GM23338 (cell line): ENCODE measurements at regions not wholly inside any gene's neighbourhood (a gene's known extent, or its start where the extent isn't known, plus 50 kb on each side); places are given as distances from the start of the nearest gene placed in this dataset.

Source experiments
- ATAC-seq: fragments of 200-7000 bp; cut with Tn5 transposase; 3 replicates; pipeline ENCODE4 v1.9.1; 2020
- DNase-seq: peaks from one replicate; pipeline ENCODE4 v3.0.0-alpha.2; 2015; ENCODE audit warnings: low spot score
- H2AFZ ChIP-seq: fragments of 200-600 bp; sonication (generic); 2 replicates; pipeline ENCODE4 v1.8.0; 2016; ENCODE audit warnings: antibody characterized with exemption, mild to moderate bottlenecking, moderate library complexity
- H3F3A ChIP-seq: fragments of 200-600 bp; sonication (generic); replicated peaks from 2 replicates; pipeline ENCODE4 v1.8.0; 2017; ENCODE audit warnings: antibody characterized with exemption, mixed run types, low read depth
- H3K27ac ChIP-seq: fragments of 200-600 bp; sonication (generic); 2 replicates; pipeline ENCODE4 v1.6.1; 2016; ENCODE audit warnings: low read depth
- H3K27me3 ChIP-seq: fragments of 200-600 bp; sonication (generic); 2 replicates; pipeline ENCODE4 v1.8.0; 2016; ENCODE audit warnings: mild to moderate bottlenecking, mixed run types, moderate library complexity; ENCODE audit not compliant: insufficient read depth
- H3K36me3 ChIP-seq: fragments of 200-600 bp; sonication (generic); 2 replicates; pipeline ENCODE4 v1.8.0; 2016; ENCODE audit warnings: mild to moderate bottlenecking; ENCODE audit not compliant: insufficient read depth
- H3K4me1 ChIP-seq: fragments of 200-600 bp; sonication (generic); 2 replicates; pipeline ENCODE4 v1.8.0; 2016; ENCODE audit warnings: mild to moderate bottlenecking, moderate library complexity; ENCODE audit not compliant: insufficient read depth
- H3K4me2 ChIP-seq: fragments of 200-600 bp; sonication (generic); 2 replicates; pipeline ENCODE4 v1.7.1; 2017; ENCODE audit warnings: mixed run types
- H3K4me3 ChIP-seq: fragments of 200-600 bp; sonication (generic); 2 replicates; pipeline ENCODE4 v1.6.1; 2016; ENCODE audit warnings: mixed run types
- H3K79me2 ChIP-seq: fragments of 200-600 bp; sonication (generic); replicated peaks from 2 replicates; pipeline ENCODE4 v1.8.0; 2017; ENCODE audit warnings: mild to moderate bottlenecking; ENCODE audit not compliant: insufficient read depth
- H3K9me2 ChIP-seq: fragments of 200-600 bp; sonication (generic); 2 replicates; pipeline ENCODE4 v1.8.0; 2017; ENCODE audit not compliant: insufficient read depth
- H4K20me1 ChIP-seq: fragments of 200-600 bp; sonication (generic); replicated peaks from 2 replicates; pipeline ENCODE4 v1.8.0; 2017; ENCODE audit warnings: mild to moderate bottlenecking; ENCODE audit not compliant: insufficient read depth
- H3K27ac Mint-ChIP-seq: 2 replicates; pipeline ENCODE4 v1.8.0; 2020; ENCODE audit warnings: inconsistent platforms, mild to moderate bottlenecking, moderate library complexity, mixed read lengths
- H3K27me3 Mint-ChIP-seq: 3 replicates; pipeline ENCODE4 v1.8.0; 2022; ENCODE audit warnings: low read depth, mild to moderate bottlenecking, moderate library complexity, mixed read lengths, inconsistent platforms; ENCODE audit not compliant: insufficient read depth, poor library complexity
- H3K36me3 Mint-ChIP-seq: 3 replicates; pipeline ENCODE4 v1.8.0; 2021; ENCODE audit warnings: low read depth, mild to moderate bottlenecking, inconsistent platforms, moderate library complexity, mixed read lengths
- H3K4me1 Mint-ChIP-seq: 3 replicates; pipeline ENCODE4 v1.8.0; 2020; ENCODE audit warnings: mild to moderate bottlenecking, inconsistent platforms, mixed read lengths
- H3K4me3 Mint-ChIP-seq: 3 replicates; pipeline ENCODE4 v1.8.0; 2021; ENCODE audit warnings: moderate library complexity, mild to moderate bottlenecking, inconsistent platforms, mixed read lengths
- H3K9me3 Mint-ChIP-seq: 3 replicates; pipeline ENCODE4 v1.8.0; 2020; ENCODE audit warnings: moderate library complexity, mild to moderate bottlenecking, inconsistent platforms, mixed read lengths
- EZH2phosphoT487 ChIP-seq: fragments of 200-600 bp; sonication (generic); IDR thresholded peaks from one replicate; pipeline ENCODE4 v1.8.1; 2018; ENCODE audit warnings: antibody characterized with exemption; ENCODE audit not compliant: unreplicated experiment
- JUNB ChIP-seq: IDR thresholded peaks from one replicate; pipeline ENCODE4 v1.6.1; 2016; ENCODE audit warnings: antibody characterized with exemption; ENCODE audit not compliant: unreplicated experiment
- NANOG ChIP-seq: IDR thresholded peaks from 2 replicates; pipeline ENCODE4 v1.6.1; 2016; ENCODE audit warnings: antibody characterized with exemption, borderline replicate concordance
- TF ChIP-seq, protein P1 (sequence below): IDR thresholded peaks from 2 replicates; pipeline ENCODE4 v1.6.1; 2016; ENCODE audit warnings: antibody characterized with exemption
- TF ChIP-seq, protein P2 (sequence below): IDR thresholded peaks from one replicate; pipeline ENCODE4 v1.6.1; 2018; ENCODE audit warnings: antibody characterized with exemption; ENCODE audit not compliant: unreplicated experiment
- TF ChIP-seq, protein P3 (sequence below), 2 experiments: fragments of 200-600 bp in 1 of 2; sonication (generic) in 1 of 2; conservative IDR thresholded peaks; 2 replicates each; pipeline versions ENCODE4 v1.5.1 to v1.6.1; 2016 to 2017; ENCODE audit warnings: antibody characterized with exemption in 2 of 2, low read depth in 2 of 2, mild to moderate bottlenecking in 2 of 2, moderate library complexity in 1 of 2

DNA sequence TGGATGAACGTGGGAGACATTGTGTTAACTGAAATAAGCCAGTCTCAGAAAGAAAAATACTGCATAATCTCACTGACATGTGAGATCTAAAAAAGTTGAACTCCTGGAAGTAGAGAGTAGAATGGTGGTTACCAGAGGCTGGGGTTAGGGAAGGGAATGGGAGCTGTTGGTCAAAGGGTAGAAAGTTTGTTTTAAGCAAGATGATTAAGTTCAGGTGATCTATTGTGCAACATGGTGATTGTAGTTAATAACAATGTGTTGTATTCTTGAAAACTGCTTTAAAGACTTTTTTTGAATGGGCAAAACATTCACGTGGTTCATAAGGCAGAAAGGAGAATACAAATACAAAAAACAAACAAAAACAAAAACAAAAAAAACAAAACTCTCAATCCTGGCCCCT, 460.4 kb upstream of the TBX3 start (continued):
- TF ChIP-seq, protein P1, sequence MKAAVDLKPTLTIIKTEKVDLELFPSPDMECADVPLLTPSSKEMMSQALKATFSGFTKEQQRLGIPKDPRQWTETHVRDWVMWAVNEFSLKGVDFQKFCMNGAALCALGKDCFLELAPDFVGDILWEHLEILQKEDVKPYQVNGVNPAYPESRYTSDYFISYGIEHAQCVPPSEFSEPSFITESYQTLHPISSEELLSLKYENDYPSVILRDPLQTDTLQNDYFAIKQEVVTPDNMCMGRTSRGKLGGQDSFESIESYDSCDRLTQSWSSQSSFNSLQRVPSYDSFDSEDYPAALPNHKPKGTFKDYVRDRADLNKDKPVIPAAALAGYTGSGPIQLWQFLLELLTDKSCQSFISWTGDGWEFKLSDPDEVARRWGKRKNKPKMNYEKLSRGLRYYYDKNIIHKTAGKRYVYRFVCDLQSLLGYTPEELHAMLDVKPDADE: no peak
- no peak for TF ChIP-seq NANOG
- TF ChIP-seq JUNB: no peak
- TF ChIP-seq, protein P2, sequence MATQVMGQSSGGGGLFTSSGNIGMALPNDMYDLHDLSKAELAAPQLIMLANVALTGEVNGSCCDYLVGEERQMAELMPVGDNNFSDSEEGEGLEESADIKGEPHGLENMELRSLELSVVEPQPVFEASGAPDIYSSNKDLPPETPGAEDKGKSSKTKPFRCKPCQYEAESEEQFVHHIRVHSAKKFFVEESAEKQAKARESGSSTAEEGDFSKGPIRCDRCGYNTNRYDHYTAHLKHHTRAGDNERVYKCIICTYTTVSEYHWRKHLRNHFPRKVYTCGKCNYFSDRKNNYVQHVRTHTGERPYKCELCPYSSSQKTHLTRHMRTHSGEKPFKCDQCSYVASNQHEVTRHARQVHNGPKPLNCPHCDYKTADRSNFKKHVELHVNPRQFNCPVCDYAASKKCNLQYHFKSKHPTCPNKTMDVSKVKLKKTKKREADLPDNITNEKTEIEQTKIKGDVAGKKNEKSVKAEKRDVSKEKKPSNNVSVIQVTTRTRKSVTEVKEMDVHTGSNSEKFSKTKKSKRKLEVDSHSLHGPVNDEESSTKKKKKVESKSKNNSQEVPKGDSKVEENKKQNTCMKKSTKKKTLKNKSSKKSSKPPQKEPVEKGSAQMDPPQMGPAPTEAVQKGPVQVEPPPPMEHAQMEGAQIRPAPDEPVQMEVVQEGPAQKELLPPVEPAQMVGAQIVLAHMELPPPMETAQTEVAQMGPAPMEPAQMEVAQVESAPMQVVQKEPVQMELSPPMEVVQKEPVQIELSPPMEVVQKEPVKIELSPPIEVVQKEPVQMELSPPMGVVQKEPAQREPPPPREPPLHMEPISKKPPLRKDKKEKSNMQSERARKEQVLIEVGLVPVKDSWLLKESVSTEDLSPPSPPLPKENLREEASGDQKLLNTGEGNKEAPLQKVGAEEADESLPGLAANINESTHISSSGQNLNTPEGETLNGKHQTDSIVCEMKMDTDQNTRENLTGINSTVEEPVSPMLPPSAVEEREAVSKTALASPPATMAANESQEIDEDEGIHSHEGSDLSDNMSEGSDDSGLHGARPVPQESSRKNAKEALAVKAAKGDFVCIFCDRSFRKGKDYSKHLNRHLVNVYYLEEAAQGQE: no peak

DNA sequence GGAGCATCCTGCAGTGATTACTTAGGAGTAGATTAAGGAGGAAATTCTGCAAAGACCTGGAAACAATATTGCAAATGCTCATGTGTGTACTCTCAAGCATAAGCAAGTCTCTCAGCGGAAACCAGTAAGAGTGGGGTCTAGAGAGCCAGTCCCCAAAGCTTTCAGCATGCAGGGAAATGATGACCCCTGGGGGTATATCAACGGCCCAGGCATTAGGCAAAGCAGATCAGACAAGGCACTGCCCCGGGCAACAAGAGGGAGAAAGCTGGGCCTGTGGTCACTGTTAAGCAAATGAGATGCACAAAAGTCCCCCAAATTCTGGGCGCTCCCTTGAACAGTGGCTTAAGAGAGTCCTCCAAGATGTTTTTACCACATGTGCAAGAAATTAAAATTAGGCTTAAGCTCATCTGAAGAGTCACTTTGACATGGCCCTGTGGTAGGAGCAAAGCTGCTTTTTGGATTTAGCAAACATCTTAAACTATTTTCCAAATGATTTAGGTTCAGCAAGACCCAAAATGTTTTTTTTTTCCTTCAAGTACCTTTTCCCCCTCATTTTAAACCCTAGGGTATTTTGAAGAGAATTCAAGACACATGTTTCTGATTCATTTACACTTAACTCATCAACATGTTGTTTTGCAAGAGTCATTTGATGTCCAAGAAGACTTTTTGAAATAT, 457.1 kb upstream of the TBX3 start:
- Mint-ChIP-seq H3K4me3 (no peak overlapping the region), H3K27me3 (peaks cover 2% of the 10 kb centered on the region), H3K27ac (no peak overlapping the region), H3K9me3 (no peaks in the 10 kb centered on the region), H3K36me3 (no peaks in the 10 kb centered on the region), H3K4me1 (peaks cover 12% of the 10 kb centered on the region)
- Histone ChIP-seq H3F3A (no peaks in the 10 kb centered on the region), H3K4me3 (no peak overlapping the region), H3K79me2 (no peaks in the 10 kb centered on the region), H3K27me3 (no peaks in the 10 kb centered on the region), H3K9me2 (no peaks in the 10 kb centered on the region), H3K4me1 (0 out of 2 replicates have a peak, but pooled peaks cover 9% of the 10 kb centered on the region), H2AFZ (no peak overlapping the region; the same call in 1 of the 2 replicates), H3K4me2 (no peak overlapping the region), H3K36me3 (no peaks in the 10 kb centered on the region), H3K27ac (no peak overlapping the region), H4K20me1 (no peaks in the 10 kb centered on the region)
- ATAC-seq (peak; percentile 61), DNase-seq (peak; percentile 12)
- TF ChIP-seq, protein P3, sequence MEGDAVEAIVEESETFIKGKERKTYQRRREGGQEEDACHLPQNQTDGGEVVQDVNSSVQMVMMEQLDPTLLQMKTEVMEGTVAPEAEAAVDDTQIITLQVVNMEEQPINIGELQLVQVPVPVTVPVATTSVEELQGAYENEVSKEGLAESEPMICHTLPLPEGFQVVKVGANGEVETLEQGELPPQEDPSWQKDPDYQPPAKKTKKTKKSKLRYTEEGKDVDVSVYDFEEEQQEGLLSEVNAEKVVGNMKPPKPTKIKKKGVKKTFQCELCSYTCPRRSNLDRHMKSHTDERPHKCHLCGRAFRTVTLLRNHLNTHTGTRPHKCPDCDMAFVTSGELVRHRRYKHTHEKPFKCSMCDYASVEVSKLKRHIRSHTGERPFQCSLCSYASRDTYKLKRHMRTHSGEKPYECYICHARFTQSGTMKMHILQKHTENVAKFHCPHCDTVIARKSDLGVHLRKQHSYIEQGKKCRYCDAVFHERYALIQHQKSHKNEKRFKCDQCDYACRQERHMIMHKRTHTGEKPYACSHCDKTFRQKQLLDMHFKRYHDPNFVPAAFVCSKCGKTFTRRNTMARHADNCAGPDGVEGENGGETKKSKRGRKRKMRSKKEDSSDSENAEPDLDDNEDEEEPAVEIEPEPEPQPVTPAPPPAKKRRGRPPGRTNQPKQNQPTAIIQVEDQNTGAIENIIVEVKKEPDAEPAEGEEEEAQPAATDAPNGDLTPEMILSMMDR (conservative IDR thresholded peaks at IDR 0.05; ENCODE audit: low read depth in 2 of 2): 0 out of 4 replicates have a peak, but pooled peaks of 1 of the 2 experiments have one; percentile 26
- no peak for TF ChIP-seq EZH2phosphoT487
